ENCODE measurements at regions not wholly inside any gene's neighbourhood (a gene's known extent, or its start where the extent isn't known, plus 50 kb on each side); places are given as distances from the start of the nearest gene placed in this dataset.

DNA sequence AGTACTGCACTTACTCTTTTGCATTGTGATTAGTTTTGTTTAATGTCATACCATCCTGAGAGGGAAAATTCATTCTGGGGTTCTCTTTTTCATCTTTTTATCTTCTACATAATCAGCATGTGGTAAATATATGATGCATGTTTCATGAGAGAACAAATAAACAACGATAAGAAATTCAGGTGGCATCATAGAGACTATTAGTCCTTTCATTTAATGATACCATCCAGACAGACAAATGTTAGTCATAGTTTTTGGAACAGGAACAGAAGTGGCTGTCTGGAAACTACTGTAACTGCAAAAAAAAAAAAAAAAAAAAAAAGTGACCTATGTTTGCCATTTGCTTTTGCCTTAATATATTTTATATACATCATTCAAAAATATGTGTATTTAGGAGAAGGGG, 761.0 kb downstream of the EPHA4 start:
- TF ChIP-seq, protein P1, sequence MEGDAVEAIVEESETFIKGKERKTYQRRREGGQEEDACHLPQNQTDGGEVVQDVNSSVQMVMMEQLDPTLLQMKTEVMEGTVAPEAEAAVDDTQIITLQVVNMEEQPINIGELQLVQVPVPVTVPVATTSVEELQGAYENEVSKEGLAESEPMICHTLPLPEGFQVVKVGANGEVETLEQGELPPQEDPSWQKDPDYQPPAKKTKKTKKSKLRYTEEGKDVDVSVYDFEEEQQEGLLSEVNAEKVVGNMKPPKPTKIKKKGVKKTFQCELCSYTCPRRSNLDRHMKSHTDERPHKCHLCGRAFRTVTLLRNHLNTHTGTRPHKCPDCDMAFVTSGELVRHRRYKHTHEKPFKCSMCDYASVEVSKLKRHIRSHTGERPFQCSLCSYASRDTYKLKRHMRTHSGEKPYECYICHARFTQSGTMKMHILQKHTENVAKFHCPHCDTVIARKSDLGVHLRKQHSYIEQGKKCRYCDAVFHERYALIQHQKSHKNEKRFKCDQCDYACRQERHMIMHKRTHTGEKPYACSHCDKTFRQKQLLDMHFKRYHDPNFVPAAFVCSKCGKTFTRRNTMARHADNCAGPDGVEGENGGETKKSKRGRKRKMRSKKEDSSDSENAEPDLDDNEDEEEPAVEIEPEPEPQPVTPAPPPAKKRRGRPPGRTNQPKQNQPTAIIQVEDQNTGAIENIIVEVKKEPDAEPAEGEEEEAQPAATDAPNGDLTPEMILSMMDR (IDR thresholded peaks at IDR 0.05 in 2 of 3, conservative IDR thresholded peaks at IDR 0.05 in 1 of 3; ENCODE audit: insufficient read depth in 2 of 3, low read depth in 1 of 3, low read length in 3 of 3), result no peak
- TF ChIP-seq ZC3H4 (CRISPR knock-in tag; IDR thresholded peaks at IDR 0.05; ENCODE audit: borderline replicate concordance) (no peak), RAD51 (IDR thresholded peaks at IDR 0.05; ENCODE audit: borderline replicate concordance, low read depth) (no peak), RFX5 (IDR thresholded peaks at IDR 0.05; ENCODE audit: low read depth, low read length) (no peak)

Measured in K562 (cell line).